MM.1S (cell line): ENCODE measurements at regions not wholly inside any gene's neighbourhood (a gene's known extent, or its start where the extent isn't known, plus 50 kb on each side); places are given as distances from the start of the nearest gene placed in this dataset.

ENCODE experiments used
- DNase-seq: peaks from one replicate; pipeline ENCODE4 v3.0.0-alpha.2; 2015
- H2AFZ ChIP-seq: fragments of 300-600 bp; sonication (generic); 2 replicates; pipeline ENCODE4 v1.6.0; 2016; ENCODE audit warnings: antibody characterized with exemption, low read length
- H3F3A ChIP-seq: fragments of 300-600 bp; sonication (generic); 2 replicates; pipeline ENCODE4 v1.6.1; 2016; ENCODE audit warnings: mild to moderate bottlenecking, antibody characterized with exemption, low read length, moderate library complexity, mixed read lengths; ENCODE audit not compliant: insufficient read depth
- H3K27ac ChIP-seq: fragments of 300-600 bp; sonication (generic); 2 replicates; pipeline ENCODE4 v1.5.1; 2016; ENCODE audit warnings: mild to moderate bottlenecking, low read length
- H3K27me3 ChIP-seq: fragments of 300-600 bp; sonication (generic); replicated peaks from 2 replicates; pipeline ENCODE4 v1.6.0; 2016; ENCODE audit warnings: low read length; ENCODE audit not compliant: insufficient read depth
- H3K36me3 ChIP-seq: fragments of 300-600 bp; sonication (generic); replicated peaks from 2 replicates; pipeline ENCODE4 v1.6.1; 2016; ENCODE audit warnings: mild to moderate bottlenecking, low read length, mixed read lengths; ENCODE audit not compliant: insufficient read depth
- H3K4me1 ChIP-seq: fragments of 300-600 bp; sonication (generic); 2 replicates; pipeline ENCODE4 v1.6.1; 2016; ENCODE audit warnings: low read length, mixed read lengths
- H3K4me2 ChIP-seq: fragments of 300-600 bp; sonication (generic); 2 replicates; pipeline ENCODE4 v1.6.0; 2016; ENCODE audit warnings: low read depth, low read length
- H3K4me3 ChIP-seq: fragments of 300-600 bp; sonication (generic); 2 replicates; pipeline ENCODE4 v1.5.1; 2016; ENCODE audit warnings: low read length, mixed read lengths
- H3K79me2 ChIP-seq: fragments of 300-600 bp; sonication (generic); 2 replicates; pipeline ENCODE4 v1.6.1; 2016; ENCODE audit warnings: mixed run types, low read length, mixed read lengths
- H3K9ac ChIP-seq: fragments of 300-600 bp; sonication (generic); 2 replicates; pipeline ENCODE4 v1.6.1; 2016; ENCODE audit warnings: low read length, mixed read lengths
- H3K9me2 ChIP-seq: fragments of 300-600 bp; sonication (generic); replicated peaks from 2 replicates; pipeline ENCODE4 v1.6.1; 2016; ENCODE audit warnings: mild to moderate bottlenecking, low read length, mixed read lengths; ENCODE audit not compliant: insufficient read depth
- H3K9me3 ChIP-seq: fragments of 300-600 bp; sonication (generic); replicated peaks from 2 replicates; pipeline ENCODE4 v1.6.1; 2016; ENCODE audit warnings: mild to moderate bottlenecking, low read length, mixed read lengths; ENCODE audit not compliant: insufficient read depth
- H4K20me1 ChIP-seq: fragments of 300-600 bp; sonication (generic); 2 replicates; pipeline ENCODE4 v1.6.1; 2016; ENCODE audit warnings: mild to moderate bottlenecking, low read length, moderate library complexity, mixed read lengths; ENCODE audit not compliant: insufficient read depth
- EZH2 ChIP-seq: fragments of 300-600 bp; sonication (generic); optimal IDR thresholded peaks from 2 replicates; pipeline ENCODE3; 2017; ENCODE audit warnings: low read depth, mild to moderate bottlenecking, antibody characterized with exemption, low read length, mixed read lengths
- EZH2phosphoT487 ChIP-seq: fragments of 300-600 bp; sonication (generic); IDR thresholded peaks from 2 replicates; pipeline ENCODE4 v1.6.1; 2018; ENCODE audit warnings: antibody characterized with exemption, low read length
- TF ChIP-seq, protein P1 (sequence below): fragments of 300-600 bp; sonication (generic); IDR thresholded peaks from 2 replicates; pipeline ENCODE4 v1.5.1; 2016; ENCODE audit warnings: antibody characterized with exemption, low read length, mixed read lengths

DNA sequence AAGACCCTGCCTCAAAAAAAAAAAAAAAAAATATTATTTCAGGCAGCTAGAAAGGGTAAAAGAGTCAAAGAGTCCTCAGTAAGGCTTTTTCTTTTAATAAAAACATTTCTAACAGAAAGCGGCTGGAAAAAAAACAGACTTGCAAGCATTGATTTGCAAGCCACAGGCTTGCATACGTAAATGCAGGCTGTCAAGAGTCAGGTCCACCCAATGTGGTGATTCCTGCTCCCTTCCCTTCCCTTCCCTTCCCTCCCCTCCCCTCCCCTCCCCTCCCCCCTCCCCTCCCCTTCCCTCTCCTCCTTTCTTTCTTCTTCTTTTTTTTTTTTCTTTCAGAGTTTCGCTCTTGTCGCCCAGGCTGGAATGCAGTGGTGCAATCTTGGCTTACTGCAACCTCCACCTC, 74.4 kb upstream of the GULP1 start:
- no peak for DNase-seq
- no peaks in the 10 kb centered on the region for H4K20me1 ChIP-seq

GRCh38 chr2:188219541-188219940, 72.1 kb upstream of the GULP1 start:
- H3K9me3 ChIP-seq, result no peaks in the 10 kb centered on the region
- no peak for DNase-seq
- no peak overlapping the region for H2AFZ ChIP-seq
- no peaks in the 10 kb centered on the region for H4K20me1 ChIP-seq
- no peaks in the 10 kb centered on the region for H3K27me3 ChIP-seq
- H3K4me2 ChIP-seq, result no peak overlapping the region
- no peaks in the 10 kb centered on the region for H3F3A ChIP-seq
- no peak overlapping the region for H3K27ac ChIP-seq
- TF ChIP-seq EZH2phosphoT487 (no peak), EZH2 (no peak)
- TF ChIP-seq, protein P1, sequence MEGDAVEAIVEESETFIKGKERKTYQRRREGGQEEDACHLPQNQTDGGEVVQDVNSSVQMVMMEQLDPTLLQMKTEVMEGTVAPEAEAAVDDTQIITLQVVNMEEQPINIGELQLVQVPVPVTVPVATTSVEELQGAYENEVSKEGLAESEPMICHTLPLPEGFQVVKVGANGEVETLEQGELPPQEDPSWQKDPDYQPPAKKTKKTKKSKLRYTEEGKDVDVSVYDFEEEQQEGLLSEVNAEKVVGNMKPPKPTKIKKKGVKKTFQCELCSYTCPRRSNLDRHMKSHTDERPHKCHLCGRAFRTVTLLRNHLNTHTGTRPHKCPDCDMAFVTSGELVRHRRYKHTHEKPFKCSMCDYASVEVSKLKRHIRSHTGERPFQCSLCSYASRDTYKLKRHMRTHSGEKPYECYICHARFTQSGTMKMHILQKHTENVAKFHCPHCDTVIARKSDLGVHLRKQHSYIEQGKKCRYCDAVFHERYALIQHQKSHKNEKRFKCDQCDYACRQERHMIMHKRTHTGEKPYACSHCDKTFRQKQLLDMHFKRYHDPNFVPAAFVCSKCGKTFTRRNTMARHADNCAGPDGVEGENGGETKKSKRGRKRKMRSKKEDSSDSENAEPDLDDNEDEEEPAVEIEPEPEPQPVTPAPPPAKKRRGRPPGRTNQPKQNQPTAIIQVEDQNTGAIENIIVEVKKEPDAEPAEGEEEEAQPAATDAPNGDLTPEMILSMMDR, result no peak
- no peak overlapping the region for H3K9ac ChIP-seq
- no peak overlapping the region for H3K4me3 ChIP-seq
- H3K79me2 ChIP-seq, result no peaks in the 10 kb centered on the region
- no peaks in the 10 kb centered on the region for H3K9me2 ChIP-seq
- H3K36me3 ChIP-seq, result no peaks in the 10 kb centered on the region
- H3K4me1 ChIP-seq, result no peaks in the 10 kb centered on the region

More for the DNA sequence above, 74.4 kb upstream of the GULP1 start:
- Histone ChIP-seq H3K27ac (no peak overlapping the region), H3K9me3 (no peaks in the 10 kb centered on the region), H3K4me3 (no peak overlapping the region), H3K4me2 (no peak overlapping the region), H2AFZ (no peak overlapping the region), H3F3A (no peaks in the 10 kb centered on the region), H3K27me3 (no peaks in the 10 kb centered on the region), H3K9me2 (no peaks in the 10 kb centered on the region), H3K9ac (no peak overlapping the region), H3K36me3 (no peaks in the 10 kb centered on the region), H3K4me1 (no peaks in the 10 kb centered on the region), H3K79me2 (no peaks in the 10 kb centered on the region)
- TF ChIP-seq, protein P1, result no peak
- TF ChIP-seq EZH2phosphoT487, result no peak

DNA sequence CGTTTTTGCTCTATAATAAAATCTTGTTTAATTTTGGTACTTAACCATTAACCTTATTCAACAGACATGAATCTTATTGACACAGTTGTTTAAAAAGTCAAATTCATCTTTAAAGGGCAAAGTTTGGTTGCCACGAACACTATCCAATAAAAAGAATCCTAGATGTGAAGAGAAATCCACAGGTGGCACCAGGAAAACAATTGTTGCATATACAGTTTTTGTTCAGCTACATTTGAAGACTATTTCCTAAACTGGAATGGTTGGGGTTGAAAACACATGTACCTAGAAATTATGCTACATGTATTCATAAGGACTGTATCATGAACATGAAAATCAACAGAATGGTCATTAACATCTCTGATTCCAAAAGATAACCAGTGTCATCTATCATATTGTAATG, 71.1 kb upstream of the GULP1 start:
- Histone ChIP-seq H3K4me1 (no peaks in the 10 kb centered on the region), H3K79me2 (no peaks in the 10 kb centered on the region), H4K20me1 (no peaks in the 10 kb centered on the region), H3K4me3 (no peak overlapping the region), H3K9me2 (no peaks in the 10 kb centered on the region), H3K36me3 (no peaks in the 10 kb centered on the region), H3K9me3 (no peaks in the 10 kb centered on the region), H3K4me2 (no peak overlapping the region), H3K9ac (no peak overlapping the region), H3K27ac (no peak overlapping the region), H2AFZ (no peak overlapping the region), H3K27me3 (no peaks in the 10 kb centered on the region), H3F3A (no peaks in the 10 kb centered on the region)
- TF ChIP-seq EZH2, result no peak
- TF ChIP-seq, protein P1, result no peak
- DNase-seq, result no peak
